SK-N-SH treated with all-trans-retinoic acid at 6 μM for 48 hours (cell line): ENCODE measurements at regions not wholly inside any gene's neighbourhood (a gene's known extent, or its start where the extent isn't known, plus 50 kb on each side); places are given as distances from the start of the nearest gene placed in this dataset.

Experiments used
- ATAC-seq: fragments of 200-7000 bp; cut with Tn5 transposase; 3 replicates; pipeline ENCODE4 v1.9.1; 2020; ENCODE audit warnings: mild to moderate bottlenecking, moderate library complexity
- ARNTL ChIP-seq: fragments of 450-650 bp; formaldehyde crosslinking; IDR thresholded peaks from 2 replicates; pipeline ENCODE4 v1.5.0; 2020; ENCODE audit warnings: low read depth, mild to moderate bottlenecking, moderate library complexity, borderline replicate concordance
- BACH2 ChIP-seq: fragments of 250-450 bp; sonication (Bioruptor Pico); IDR thresholded peaks from 2 replicates; pipeline ENCODE4 v1.9.0; 2021; ENCODE audit warnings: mild to moderate bottlenecking, borderline replicate concordance
- CSDC2 ChIP-seq: fragments of 250-450 bp; sonication (Bioruptor Pico); IDR thresholded peaks from 2 replicates; pipeline ENCODE4 v1.5.0; 2020; ENCODE audit warnings: mild to moderate bottlenecking, moderate library complexity
- ESRRG ChIP-seq: fragments of 250-450 bp; sonication (Bioruptor Pico); IDR thresholded peaks from 2 replicates; pipeline ENCODE4 v1.6.1; 2021; ENCODE audit warnings: mild to moderate bottlenecking
- GLIS3 ChIP-seq: fragments of 250-450 bp; sonication (Bioruptor Pico); IDR thresholded peaks from 2 replicates; pipeline ENCODE4 v1.5.0; 2020; ENCODE audit warnings: mild to moderate bottlenecking, moderate library complexity
- ISL1 ChIP-seq: fragments of 250-450 bp; sonication (Bioruptor Pico); IDR thresholded peaks from 2 replicates; pipeline ENCODE4 v2.1.2; 2022; ENCODE audit warnings: mild to moderate bottlenecking, moderate library complexity
- OSR1 ChIP-seq: fragments of 250-450 bp; sonication (Bioruptor Pico); IDR thresholded peaks from 2 replicates; pipeline ENCODE4 v1.8.0; 2022; ENCODE audit warnings: moderate library complexity, mild to moderate bottlenecking, inconsistent platforms
- PPARA ChIP-seq: fragments of 250-450 bp; sonication (Bioruptor Pico); IDR thresholded peaks from 2 replicates; pipeline ENCODE4 v1.5.0; 2020; ENCODE audit warnings: mild to moderate bottlenecking, borderline replicate concordance
- RARB ChIP-seq: fragments of 250-450 bp; sonication (Bioruptor Pico); IDR thresholded peaks from 2 replicates; pipeline ENCODE4 v1.8.0; 2021; ENCODE audit warnings: mild to moderate bottlenecking, moderate library complexity
- SNAI2 ChIP-seq: fragments of 250-450 bp; sonication (Bioruptor Pico); IDR thresholded peaks from 2 replicates; pipeline ENCODE4 v1.5.0; 2020; ENCODE audit warnings: mild to moderate bottlenecking, moderate library complexity
- TCF4 ChIP-seq: fragments of 250-450 bp; sonication (Bioruptor Pico); IDR thresholded peaks from 2 replicates; pipeline ENCODE4 v1.8.0; 2021; ENCODE audit warnings: mild to moderate bottlenecking, moderate library complexity, borderline replicate concordance
- TOX ChIP-seq: fragments of 250-450 bp; sonication (Bioruptor Pico); IDR thresholded peaks from 2 replicates; pipeline ENCODE4 v1.8.0; 2021; ENCODE audit warnings: mild to moderate bottlenecking, moderate library complexity, borderline replicate concordance
- ZFP30 ChIP-seq: fragments of 450-650 bp; formaldehyde crosslinking; IDR thresholded peaks from 2 replicates; pipeline ENCODE4 v1.5.0; 2022; ENCODE audit warnings: mild to moderate bottlenecking, moderate library complexity
- ZNF565 ChIP-seq: fragments of 450-650 bp; formaldehyde crosslinking; conservative IDR thresholded peaks from 2 replicates; pipeline ENCODE4 v1.5.0; 2020; ENCODE audit warnings: low read depth, mild to moderate bottlenecking, moderate library complexity
- ZNF8 ChIP-seq: fragments of 450-650 bp; formaldehyde crosslinking; IDR thresholded peaks from 2 replicates; pipeline ENCODE4 v1.5.0; 2020; ENCODE audit warnings: mild to moderate bottlenecking, moderate library complexity
- TF ChIP-seq, protein P1 (sequence below): fragments of 250-450 bp; sonication (Bioruptor Pico); IDR thresholded peaks from 2 replicates; pipeline ENCODE4 v1.5.1; 2020; ENCODE audit warnings: low read depth, mild to moderate bottlenecking, moderate library complexity
- TF ChIP-seq, protein P2 (sequence below): fragments of 250-450 bp; sonication (Bioruptor Pico); IDR thresholded peaks from 2 replicates; pipeline ENCODE4 v1.8.0; 2021; ENCODE audit warnings: low read depth, mild to moderate bottlenecking, moderate library complexity, borderline replicate concordance
- TF ChIP-seq, protein P3 (sequence below): fragments of 250-450 bp; sonication (Bioruptor Pico); IDR thresholded peaks from 2 replicates; pipeline ENCODE4 v1.5.1; 2021; ENCODE audit warnings: mild to moderate bottlenecking, moderate library complexity

DNA sequence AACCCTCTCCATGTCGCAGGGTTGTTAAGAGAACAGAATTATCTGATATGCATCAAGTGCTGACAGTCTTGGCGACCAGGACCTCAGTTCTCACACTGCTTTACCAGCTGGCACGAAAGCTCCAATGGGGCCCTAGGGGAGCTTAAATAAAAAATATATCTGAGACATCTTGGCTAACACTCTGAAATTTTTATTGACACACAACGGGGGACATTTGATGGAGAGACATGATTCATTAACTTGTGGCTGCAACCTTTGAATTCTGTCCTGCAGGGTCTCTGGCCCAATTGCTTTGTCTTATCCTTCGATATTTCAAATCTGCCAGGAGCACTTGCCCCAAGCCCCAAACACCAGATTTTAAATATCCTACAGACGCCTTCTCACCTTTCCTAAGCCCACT is 567.0 kb downstream of the AJAP1 start:
- TF ChIP-seq BACH2 (CRISPR knock-in tag) (no peak), TCF4 (no peak), ZFP30 (CRISPR knock-in tag) (no peak), TOX (no peak)
- TF ChIP-seq, protein P1, sequence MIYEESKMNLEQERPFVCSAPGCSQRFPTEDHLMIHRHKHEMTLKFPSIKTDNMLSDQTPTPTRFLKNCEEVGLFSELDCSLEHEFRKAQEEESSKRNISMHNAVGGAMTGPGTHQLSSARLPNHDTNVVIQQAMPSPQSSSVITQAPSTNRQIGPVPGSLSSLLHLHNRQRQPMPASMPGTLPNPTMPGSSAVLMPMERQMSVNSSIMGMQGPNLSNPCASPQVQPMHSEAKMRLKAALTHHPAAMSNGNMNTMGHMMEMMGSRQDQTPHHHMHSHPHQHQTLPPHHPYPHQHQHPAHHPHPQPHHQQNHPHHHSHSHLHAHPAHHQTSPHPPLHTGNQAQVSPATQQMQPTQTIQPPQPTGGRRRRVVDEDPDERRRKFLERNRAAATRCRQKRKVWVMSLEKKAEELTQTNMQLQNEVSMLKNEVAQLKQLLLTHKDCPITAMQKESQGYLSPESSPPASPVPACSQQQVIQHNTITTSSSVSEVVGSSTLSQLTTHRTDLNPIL: no peak
- no peak for ATAC-seq

DNA sequence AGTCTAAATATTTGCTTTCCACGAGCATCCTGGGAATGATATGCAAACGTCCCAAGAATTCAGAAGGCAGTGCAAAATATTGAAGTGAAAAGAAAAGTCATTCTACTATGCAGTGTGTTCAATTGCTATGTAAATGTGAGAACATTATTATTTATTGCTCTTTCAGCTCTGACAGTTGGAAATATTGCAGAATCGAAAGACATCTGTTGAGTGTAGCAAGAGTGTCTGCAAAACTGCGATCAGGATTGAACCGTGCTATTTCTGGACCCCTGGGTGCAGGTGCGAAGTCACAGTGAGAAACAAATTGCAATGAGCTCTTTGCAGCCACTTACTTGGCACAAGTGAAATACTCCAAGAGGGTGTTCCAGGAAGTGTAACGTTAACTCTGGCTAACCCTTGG is 566.4 kb downstream of the AJAP1 start:
- TF ChIP-seq TOX (no peak), ARNTL (CRISPR knock-in tag) (no peak), ZNF8 (CRISPR knock-in tag) (no peak), CSDC2 (CRISPR knock-in tag) (no peak)
- TF ChIP-seq, protein P1: no peak
- TF ChIP-seq, all 23 proteins: peak for 0
- no peak for ATAC-seq

DNA sequence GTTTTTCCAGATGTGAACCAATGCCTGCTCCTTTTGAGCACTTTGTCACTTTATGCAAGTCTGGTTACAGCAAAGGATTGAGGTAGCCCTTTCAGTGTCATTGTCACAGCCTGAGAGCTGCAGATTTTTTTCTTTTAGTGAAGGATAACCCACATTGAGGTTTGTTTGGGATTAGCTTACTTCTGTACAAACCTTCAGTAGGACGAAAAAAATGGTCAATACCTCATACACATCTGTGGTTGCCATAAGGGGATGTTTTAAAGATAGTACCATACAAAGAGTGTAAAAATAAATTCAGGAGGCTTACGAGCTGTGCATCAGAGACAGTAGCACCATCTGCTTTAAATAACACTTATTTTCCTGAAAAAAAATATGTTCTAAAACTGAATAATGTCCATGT is 566.0 kb downstream of the AJAP1 start:
- TF ChIP-seq PPARA (CRISPR knock-in tag) (no peak), ESRRG (CRISPR knock-in tag) (no peak), ISL1 (CRISPR knock-in tag) (no peak), ZFP30 (CRISPR knock-in tag) (no peak), GLIS3 (CRISPR knock-in tag) (no peak), OSR1 (CRISPR knock-in tag) (no peak), RARB (CRISPR knock-in tag) (no peak), CSDC2 (CRISPR knock-in tag) (no peak), ARNTL (CRISPR knock-in tag) (no peak), ZNF8 (CRISPR knock-in tag) (no peak), SNAI2 (CRISPR knock-in tag) (no peak)
- TF ChIP-seq, protein P2, sequence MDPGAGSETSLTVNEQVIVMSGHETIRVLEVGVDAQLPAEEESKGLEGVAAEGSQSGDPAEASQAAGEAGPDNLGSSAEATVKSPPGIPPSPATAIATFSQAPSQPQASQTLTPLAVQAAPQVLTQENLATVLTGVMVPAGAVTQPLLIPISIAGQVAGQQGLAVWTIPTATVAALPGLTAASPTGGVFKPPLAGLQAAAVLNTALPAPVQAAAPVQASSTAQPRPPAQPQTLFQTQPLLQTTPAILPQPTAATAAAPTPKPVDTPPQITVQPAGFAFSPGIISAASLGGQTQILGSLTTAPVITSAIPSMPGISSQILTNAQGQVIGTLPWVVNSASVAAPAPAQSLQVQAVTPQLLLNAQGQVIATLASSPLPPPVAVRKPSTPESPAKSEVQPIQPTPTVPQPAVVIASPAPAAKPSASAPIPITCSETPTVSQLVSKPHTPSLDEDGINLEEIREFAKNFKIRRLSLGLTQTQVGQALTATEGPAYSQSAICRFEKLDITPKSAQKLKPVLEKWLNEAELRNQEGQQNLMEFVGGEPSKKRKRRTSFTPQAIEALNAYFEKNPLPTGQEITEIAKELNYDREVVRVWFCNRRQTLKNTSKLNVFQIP (CRISPR knock-in tag): no peak
- TF ChIP-seq, protein P1: no peak
- no peak for ATAC-seq

DNA sequence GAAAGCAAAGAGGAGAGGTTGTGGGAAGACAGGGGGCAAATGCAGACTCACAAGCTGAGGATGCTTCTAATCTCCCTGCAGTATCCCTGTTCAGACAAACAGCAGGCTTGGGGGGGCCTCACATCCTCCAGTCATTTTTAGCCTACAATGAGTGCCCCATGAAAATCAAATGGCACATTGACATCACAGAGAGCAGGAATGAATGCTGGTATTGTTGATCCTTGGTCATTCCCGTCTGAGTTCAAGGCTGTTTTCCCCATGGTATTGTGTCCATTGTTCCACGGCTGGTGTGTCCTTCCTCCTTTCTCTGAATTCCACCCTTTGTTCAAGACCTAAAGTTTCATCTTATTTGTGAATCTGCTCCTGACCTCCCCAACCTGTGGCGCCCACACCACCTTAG is 545.6 kb downstream of the AJAP1 start:
- ATAC-seq: no peak
- no peak for TF ChIP-seq GLIS3 (CRISPR knock-in tag)
- no peak for TF ChIP-seq OSR1 (CRISPR knock-in tag)
- TF ChIP-seq, protein P1: no peak
- TF ChIP-seq, protein P3, sequence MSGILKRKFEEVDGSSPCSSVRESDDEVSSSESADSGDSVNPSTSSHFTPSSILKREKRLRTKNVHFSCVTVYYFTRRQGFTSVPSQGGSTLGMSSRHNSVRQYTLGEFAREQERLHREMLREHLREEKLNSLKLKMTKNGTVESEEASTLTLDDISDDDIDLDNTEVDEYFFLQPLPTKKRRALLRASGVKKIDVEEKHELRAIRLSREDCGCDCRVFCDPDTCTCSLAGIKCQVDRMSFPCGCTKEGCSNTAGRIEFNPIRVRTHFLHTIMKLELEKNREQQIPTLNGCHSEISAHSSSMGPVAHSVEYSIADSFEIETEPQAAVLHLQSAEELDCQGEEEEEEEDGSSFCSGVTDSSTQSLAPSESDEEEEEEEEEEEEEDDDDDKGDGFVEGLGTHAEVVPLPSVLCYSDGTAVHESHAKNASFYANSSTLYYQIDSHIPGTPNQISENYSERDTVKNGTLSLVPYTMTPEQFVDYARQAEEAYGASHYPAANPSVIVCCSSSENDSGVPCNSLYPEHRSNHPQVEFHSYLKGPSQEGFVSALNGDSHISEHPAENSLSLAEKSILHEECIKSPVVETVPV (CRISPR knock-in tag): no peak
- TF ChIP-seq BACH2 (CRISPR knock-in tag): no peak
- TF ChIP-seq ESRRG (CRISPR knock-in tag): no peak
- TF ChIP-seq ZNF565: no peak
- TF ChIP-seq ISL1 (CRISPR knock-in tag): no peak
- TF ChIP-seq, protein P2 (CRISPR knock-in tag): no peak
- no peak for TF ChIP-seq TCF4
